NCI-H146 treated with DMSO at 0.1 percent for 48 hours (cell line): ENCODE measurements at regions not wholly inside any gene's neighbourhood (a gene's known extent, or its start where the extent isn't known, plus 50 kb on each side); places are given as distances from the start of the nearest gene placed in this dataset.

Experiments used
- DNase-seq: peaks from one replicate; lab custom pipeline; 2025; ENCODE audit not compliant: unreplicated experiment; lab: John Stamatoyannopoulos, UW

DNA sequence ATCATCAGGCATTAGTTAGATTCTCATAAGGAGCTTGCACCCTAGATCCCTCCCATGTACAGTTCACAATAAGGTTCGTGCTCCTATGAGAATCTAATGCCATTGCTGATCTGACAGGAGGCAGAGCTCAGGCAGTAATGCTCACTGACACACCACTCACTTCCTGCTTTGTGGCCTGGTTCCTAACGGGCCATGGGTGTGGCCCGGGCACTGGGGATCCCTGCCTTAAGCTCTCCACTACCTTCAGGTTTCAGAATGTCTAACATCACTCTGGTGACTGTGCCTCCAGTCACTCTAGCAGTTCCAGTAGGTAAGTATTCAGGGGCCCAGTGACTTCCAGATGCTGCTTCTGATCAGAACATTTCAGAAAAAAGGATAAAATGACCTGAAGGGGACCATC is 152.4 kb downstream of the LRRC70 start:
- no peak for DNase-seq

DNA sequence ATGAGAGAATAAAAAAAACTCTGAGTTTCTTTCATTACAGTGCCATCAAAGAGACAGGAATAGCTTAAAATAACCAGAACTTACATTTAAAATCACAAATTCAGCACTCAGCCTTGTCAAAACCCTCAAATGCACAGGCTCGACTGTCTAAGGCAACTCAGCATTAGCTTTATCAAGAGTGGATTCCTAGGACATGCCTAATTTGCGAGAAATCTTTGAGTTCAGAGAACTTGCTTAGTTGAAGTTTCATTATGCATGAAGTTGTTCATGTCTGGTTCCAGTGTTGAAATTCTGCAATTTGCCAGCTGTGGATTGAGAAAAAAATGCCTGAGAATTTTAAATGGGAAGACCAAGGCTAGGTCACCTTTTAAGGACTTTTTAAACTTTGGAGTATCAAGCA is 151.1 kb downstream of the LRRC70 start:
- DNase-seq, result no peak

DNA sequence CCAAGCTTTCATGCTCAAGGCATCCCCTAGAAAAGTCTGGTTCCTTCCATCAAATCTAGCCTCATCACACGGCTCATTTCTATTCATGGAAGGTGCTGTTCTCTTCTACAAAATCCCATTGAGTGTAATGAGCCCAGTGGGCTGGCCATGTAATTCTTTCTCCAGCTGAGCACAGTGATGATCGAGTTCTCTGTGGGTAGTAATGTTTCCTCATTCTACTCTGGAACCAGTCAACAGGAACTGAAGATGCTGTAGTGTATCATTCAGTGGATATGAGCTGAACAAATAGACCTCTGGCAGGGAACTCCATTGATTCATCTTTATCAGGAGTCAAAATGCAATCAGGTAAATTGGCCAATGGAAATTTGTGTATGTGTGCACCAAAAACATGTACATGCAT is 149.2 kb downstream of the LRRC70 start:
- no peak for DNase-seq

DNA sequence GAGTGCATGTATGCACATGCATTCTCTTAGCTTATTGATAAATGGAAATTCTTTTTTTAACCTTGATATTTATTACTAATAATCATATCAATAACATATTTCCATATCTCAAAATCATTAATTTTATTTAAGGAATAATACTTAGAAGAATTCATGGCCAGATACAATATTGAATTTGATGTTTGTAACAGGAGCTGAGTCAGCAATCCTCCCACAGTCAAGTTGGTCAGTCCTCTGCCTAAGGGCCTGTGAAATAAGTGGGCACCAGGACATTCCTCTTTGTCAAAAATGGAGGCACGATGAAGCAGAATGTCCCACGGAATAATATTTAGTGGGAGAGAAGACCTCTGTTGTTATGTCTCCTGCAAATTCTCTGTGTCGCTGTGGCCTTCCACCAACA is 148.6 kb downstream of the LRRC70 start:
- no peak for DNase-seq

DNA sequence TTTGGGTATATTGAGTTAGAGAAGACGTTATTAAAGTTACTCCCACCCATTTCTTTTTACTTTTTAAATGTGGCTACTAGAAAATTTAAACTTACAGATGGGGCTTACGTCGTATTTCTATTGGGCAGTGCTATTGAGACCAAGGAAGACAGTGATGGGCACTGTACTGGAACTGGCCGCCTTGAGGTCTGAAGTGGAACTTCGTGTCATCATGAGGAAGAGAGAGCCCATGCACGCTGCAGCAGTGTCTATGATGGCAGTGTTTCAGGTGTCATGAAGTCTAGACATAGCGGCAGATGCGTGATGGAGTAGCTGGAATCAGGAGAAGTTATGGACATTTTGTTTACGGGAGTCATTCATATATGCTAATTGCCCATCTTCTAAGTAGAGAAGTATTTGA is 143.7 kb downstream of the LRRC70 start:
- no peak for DNase-seq

DNA sequence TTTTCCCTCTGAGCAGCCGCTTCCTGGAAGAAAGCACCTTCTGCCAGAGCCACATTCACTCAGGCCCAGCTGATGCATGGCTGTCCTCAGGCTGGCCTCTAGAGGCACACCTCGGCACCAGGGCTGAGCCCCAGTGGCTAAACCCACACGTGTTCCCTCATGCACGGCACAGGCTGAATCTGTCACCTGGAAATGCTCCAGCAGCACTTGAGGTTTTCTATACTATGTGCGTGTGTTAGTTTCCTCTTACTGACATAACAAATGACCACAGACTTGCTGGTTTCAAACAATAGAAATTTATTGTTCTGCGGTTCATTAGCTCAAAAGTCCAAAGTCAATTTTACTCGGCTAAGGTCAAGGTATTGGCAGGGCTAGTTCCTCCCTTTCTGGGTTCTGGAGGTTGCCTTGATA is 141.4 kb downstream of the LRRC70 start:
- DNase-seq, result no peak

DNA sequence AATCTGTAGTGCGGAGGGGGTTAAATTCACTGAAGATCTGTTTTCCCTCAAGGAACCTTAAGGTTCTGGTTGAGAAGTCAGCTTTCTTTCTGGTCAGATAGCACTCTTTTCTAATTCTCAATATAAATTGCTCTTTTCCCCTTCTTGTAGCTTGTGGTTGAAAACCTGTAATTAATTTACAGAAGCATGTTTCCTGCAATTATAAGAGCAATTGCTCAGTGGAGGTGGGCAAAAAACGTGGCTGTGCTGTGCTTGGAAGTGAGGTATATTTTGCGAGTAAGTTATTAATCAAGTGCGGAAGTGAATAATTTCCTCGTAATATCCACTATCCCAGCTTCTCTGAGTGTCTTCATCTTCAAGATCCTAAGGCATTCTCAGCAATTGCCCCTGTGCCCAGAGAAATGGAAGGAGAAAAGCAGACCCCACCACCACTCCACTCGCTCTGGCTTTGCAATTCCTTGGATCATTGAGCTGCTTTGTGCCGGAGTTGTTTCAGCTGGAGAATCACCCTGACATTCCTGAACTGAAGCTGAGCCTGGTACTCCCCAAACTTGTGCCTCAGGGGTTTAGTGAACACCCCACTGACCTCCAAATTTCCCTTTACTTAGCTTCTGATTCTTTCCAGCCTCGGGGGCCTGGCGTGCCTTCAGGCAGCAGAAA is 140.6 kb downstream of the LRRC70 start:
- DNase-seq, result no peak

DNA sequence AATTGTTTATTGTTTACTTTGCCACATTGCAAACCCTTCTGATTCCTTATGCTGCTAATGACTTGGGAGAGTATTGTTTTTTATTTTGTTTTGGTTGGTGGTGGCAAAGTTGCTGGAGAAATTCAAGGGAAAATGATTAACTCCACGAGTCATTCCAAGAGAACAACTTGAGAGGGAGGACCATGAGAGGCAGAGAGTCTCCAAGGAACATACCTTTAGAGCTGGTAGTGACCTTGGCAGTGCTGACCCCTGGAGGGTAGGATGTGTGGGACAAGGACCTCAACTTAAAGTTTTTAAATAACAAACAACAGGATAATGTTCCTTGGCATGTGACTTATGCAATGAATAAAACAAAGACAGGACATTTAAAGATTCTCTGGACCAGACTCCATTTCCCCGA is 139.7 kb downstream of the LRRC70 start:
- no peak for DNase-seq

DNA sequence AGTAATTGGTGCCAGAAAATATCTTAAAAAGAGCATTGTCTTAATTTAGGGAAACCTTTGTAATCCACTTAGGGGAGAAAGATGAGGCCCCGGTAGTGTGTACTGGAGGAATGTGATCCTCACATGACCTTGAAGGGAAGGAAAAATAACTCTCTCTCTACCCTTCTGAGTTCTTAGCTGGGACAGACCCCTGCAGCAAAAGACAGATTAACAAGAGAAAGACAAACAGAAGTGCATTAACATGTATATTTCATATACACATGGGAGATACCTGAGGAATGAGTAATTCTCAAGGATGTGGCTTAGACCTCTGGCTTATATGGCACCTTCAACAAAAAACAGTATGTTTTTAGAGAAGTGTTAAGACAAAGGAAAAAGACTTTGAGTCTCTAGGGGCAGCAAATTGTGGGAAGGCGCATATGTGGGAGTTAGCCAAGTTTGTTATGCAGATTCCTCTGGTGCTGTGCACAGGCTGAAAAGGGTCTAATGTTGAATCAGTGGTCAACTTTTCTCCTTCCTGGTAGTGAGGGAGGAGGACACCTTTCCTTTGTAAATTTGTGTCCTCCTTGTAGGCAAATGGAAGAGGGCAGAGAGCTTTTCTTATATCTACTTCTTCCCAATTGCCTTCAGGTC is 138.8 kb downstream of the LRRC70 start:
- no peak for DNase-seq

DNA sequence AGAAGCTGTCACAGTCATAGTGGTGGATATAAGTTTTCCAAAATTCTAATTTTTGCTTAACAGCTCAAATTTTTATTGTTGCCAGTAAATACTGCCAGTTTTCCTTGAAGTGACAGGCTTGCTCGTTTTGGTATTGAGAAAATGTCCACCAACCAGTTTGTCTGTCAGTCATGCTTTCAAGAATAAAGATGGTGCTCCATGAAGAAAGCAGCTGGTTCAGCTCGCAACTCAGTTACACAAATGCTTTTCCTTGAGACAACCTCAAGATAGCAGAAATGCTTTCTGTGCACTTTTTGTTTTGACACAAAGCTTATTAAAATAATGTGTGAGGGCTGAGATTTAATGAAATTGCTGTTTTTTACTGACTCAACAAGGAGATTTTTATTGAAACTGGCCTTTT is 135.7 kb downstream of the LRRC70 start:
- DNase-seq, result no peak

DNA sequence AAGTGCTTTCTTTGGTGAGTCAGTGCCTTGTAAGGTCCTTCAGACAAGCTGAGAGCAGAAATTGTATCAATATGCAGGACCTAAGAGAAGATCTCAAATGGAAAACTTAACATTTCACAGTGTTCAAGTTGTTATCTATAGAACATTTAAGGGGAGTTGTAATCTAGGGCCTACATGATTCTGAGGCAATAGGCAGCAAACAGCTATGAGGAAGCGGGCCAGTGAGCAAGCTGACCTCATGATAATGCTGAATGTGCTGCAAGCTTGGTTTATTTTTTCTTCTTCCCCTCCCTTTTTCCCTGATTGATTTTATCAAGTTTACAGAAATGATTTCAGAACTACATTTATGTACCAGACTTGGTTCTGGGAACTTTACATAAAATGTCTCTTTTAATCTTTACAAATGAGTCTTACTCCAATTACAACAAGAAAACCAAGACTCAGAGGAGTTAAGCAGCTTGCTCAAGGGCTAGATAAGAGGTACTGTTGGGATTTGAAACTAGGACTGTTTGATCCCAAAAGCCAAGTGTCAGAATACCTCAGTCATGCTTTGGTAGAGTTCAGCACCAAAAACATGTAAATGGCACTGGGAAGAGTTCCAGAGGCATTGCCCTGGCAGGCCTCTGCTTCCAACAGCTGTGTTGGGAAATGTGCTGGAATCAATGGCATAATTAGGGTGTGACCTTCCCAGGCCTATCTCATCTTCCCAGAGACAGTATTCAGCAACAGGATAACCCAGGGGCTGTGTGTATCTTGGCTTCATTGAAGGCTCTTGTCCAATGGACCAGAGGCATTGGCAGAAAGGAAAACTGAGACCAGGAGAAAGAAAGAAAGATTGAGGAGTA is 130.1 kb downstream of the LRRC70 start:
- DNase-seq, result no peak

DNA sequence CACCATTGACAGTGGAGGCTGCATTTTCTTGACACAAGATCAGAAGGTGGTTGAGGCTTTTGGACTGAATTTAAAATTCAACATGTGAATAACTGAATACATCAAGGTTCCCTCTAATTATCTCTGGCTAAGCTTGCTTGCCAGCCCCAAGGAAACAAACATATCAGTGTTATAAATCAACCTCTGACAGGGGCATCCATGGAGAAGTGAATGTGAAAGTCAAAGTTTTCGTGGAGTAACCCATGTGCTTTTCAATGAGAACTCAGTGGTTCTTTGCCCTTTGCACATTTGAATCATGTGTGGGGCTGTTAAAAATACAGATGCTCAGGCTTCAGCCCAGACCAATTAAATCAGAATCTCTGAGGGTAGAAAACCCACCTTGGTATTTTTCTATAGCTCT is 128.9 kb downstream of the LRRC70 start:
- DNase-seq, result no peak

DNA sequence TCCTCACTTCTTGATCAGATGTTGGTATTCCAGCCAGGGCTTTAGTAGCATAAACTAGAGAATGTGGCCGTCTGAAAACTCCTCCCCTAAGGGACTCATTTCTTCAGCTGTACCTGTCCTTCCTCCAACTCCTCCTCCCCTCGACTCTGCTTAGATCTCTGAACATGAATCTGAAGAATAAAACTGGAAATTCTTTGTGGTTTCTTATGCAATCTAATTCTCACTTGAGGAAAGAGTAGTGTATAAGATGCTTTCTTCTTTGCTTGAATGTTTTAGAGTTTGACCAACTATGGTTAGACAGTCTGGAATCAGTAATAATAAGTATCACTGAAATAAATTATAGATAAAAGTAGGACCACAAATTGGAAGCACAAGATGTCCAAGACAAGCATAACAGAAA is 128.5 kb downstream of the LRRC70 start:
- DNase-seq, result no peak

DNA sequence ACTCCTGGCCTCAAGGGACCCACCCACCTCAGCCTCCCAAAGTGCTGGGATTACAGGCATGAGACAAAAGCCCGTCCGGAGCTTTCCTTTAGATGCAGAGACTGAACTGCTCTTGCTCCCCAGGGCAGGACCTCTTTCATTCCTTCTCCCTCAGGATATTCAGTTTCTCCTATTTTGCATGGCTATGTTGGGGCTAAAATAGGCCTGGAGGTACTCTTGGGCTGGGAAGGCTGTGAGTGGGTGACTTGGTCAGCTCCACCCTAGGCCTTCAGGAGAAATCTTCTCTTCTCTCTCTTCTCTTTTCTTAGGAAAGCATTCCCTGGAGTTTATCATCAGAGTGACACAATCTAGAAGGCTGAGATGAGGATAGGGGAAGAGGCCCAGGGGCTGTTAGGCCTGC is 126.4 kb downstream of the LRRC70 start:
- DNase-seq, result no peak

DNA sequence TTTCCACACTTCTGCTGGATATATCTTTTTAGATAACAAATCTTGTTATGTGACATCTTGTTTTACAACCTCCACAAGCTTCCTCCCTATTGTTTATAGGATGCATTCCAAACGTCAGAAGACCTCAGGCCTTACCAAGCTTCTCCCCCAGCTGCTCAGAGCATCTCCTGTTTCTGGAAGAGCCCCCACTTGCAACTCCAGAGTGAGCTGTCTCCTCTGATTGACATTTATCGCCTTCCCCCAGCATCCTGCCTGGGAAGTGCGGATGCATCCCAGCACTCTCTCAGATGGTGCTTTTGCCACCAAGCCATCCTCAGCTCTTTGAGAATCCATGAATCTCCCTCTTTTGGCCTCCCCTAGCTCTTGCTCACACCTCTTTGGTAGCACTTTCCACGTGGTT is 123.5 kb downstream of the LRRC70 start:
- no peak for DNase-seq

DNA sequence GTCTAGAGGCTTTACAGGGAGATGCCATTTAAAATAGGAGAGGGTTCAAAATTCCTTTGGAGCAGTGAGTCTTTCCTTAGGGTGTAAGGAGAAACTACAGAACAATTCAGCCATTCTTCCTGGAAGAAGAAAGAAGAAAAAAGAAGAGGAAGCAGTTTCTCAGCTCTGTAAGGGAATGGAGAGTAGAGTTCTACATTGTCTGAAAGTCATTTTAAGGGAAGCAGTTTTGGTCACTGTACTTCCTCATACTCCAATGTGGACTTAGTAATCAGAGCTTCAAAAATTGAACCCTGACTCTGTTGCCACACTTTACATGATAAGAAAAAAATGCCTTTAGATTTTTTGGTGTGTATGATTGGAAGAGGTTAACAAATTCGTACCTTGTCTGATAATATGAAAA is 122.4 kb downstream of the LRRC70 start:
- DNase-seq, result no peak

DNA sequence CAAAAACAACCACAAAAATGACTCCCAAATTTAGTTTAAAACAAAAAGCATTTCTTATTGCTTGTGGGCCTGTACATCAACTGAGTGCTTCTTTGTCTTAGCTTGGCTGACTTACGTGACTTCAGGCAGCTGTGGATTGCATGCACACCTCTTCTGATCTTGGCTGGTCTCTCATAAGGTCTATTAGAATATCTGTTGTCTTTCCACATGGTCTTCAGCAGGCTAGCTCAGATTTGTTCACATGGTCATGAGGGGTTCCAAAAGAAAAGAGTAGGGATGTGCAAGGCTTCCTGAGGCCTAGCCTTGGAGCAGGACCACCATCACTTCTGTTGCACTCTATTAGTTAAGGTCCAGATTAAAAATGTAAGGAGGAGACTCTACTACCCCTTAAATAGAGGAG is 120.1 kb downstream of the LRRC70 start:
- DNase-seq, result no peak

DNA sequence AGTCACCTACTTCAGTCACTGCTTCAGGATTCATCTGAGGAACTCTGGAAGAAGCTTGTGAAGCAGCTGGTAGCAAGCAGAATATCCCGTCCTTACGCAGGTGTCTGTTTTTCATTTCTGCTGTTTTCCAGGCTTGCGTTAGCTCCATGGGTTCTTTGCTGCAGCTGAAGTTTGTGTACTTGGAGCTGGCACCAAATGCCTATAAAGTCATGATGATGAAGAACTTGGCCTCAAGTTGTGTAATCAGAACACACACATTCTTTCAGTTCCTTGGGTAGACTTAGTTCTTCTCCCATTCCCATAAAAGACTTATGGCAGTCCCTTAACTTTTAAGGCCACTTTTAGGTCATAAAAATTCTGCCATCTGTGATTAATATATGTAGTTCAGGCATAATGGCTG is 116.7 kb downstream of the LRRC70 start:
- no peak for DNase-seq

DNA sequence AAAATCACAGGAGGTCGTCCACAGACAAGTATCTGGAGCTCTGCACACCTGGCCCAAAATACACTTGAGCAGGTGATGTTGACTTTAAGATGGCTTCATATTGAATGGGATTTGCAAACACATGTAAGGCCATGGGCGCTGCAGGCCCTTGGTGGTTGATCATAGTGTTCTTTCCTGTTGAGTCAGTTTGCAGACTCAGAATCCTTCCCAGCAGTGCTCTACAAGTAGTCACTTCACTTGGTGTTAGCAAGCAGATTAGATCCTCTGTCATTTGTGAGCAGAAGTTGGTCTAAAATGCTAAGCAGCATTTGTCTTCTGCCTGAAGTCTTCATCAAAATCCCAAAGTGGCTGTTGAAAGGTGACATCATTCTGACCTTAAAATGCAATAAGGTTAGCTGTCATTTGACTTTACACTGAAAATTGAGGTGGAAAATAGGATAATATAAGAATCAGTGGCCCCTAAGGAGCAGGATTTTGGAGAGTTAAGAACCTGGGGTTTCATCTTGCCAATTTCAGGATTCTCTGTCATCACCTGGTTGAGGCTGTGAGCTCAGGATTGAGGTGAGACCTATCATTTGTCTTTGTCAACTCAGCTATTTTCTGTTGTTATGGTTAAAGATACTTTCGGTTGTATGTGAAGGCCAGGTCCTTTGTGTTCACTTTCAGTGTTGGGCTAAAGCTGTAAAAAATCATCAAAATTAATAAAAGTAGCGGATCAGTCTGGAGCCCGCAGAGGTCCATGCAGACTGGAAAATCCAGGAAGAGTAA is 114.5 kb downstream of the LRRC70 start:
- DNase-seq, result no peak

DNA sequence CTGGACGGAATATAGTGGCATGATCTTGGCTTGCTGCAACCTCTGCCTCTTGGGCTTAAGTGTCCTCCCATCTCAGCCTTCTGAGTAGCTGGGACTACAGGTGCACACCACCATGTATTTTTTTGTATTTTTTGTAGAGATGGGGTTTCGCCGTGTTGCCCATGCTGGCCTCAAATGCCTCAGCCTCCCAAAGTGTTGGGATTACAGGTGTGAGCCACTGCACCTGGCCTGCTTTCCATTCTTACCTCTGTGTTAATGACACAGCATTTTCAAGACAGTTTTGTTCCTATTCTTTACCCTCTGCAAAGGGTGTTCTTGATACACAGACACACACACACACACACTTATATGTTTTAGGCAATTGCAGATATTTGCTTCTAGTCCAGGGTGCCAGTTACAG is 113.3 kb downstream of the LRRC70 start:
- no peak for DNase-seq

DNA sequence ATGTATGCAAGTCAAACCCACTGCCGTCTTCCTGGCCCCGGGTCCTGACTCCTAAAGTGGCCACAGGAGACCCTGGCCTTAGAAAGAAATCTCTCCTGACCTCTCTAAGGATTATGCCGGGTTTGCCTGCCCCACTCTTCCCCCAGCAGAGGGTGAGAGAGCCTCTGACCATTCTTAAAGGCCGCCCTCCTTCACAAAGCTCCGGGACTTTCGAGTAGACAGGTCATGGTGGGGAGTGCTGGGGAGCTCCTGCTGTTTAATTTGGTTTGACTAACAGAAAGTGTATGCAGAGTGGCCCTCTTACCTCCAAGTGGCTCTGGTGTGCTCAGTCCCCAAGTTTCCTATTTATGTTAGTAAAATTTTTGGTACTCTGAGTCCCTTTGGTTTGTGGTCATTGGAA is 111.8 kb downstream of the LRRC70 start:
- DNase-seq, result no peak
